ENCODE measurements at regions not wholly inside any gene's neighbourhood (a gene's known extent, or its start where the extent isn't known, plus 50 kb on each side); places are given as distances from the start of the nearest gene placed in this dataset.

DNA sequence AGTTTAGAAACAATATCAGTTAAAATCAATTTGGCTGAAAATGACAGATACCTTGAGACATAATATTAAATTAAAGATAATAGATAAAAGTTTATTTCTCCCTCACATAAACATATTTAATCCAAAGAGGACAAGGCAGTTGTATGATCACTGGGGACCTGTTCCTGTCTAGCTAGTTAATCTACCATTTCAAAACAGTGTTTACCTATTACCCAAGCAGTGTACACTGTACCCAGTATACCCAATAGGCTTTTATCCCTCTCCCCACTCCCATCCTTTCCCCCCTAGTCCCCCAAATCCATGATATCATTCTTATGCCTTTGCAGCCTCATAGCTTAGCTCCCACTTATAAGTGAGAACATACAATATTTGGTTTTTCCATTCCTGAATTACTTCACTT is 229.7 kb upstream of the LARGE1 start:
- DNase-seq (ENCODE audit: low read depth, low spot score), result no peak

- no peak for DNase-seq (ENCODE audit: low read depth, low spot score)
These were observed 239.2 kb upstream of the LARGE1 start for GRCh38 chr22:34159491-34159890.

GRCh38 chr22:34160141-34160783 is 240.0 kb upstream of the LARGE1 start:
- DNase-seq (ENCODE audit: low read depth, low spot score), result peak; percentile 30

DNA sequence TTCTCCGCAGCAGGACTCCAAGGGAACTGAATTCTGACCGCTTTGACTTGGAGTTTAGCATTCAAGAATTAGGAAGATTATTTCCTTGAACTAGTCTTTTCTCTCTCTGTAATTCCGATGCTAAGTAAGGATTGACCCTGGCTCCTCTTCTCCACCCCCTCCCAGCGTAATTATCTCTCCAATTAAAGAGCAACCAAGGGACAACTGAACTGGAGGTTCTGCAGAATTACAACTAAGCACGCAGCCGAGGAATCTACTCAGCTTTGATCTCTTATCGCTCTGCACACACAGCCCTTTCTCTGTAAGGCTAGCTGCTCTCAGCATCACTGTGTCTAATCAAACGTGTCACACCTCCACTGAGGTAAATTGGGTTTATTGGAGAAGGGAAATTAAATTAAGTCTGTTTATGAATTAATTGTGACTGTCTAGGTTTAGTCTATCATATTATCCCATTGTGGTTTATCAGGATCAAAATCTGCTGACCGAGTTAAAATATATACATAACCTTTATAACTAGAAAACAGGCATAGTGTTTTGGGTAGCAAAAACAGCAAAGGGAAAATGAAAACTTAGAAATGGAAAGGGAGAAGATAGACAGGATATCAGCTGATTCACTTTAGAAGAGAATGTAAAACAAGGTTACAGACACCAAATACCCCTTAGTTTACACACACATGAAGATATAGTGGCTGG is 241.3 kb upstream of the LARGE1 start:
- no peak for DNase-seq (ENCODE audit: low read depth, low spot score)

DNA sequence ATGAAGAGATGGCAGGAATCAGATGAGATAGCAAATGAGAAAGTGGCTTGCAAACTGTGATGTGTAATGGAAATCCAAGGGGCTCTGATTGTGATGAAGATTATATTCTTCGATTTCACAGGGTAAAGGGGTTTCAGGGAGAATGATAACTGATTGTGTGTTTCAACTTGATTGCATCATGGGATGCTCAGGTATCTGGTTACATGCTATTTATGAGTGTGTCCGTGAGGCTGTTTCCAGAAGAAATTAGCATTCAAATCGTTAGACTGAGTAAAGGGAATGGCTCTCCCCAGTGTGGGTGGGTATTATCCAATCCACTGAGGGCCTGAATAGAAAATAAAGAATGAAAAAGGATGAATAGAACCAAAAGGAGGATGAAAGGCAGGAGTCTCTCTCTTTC is 278.7 kb upstream of the LARGE1 start:
- no peak for DNase-seq (ENCODE audit: low read depth, low spot score)

DNA sequence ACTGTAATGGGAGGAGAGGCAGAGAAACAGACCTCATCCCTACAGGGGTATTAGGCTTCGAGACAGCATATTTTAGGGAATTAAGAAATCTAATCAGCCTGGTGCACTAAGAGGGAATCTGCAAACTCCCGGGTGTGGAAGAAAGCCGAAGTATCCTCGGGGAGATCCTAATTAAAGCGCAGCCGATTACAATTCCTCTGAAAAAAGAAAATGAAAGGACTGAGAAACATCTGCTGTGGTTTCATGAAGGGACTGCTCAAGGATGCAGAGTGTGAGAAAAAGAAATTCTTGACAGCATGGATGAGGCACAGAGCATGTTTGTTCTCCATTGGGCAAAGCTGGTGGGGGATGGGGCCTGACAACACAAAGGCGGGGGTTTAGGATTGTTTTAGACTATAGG is 290.0 kb upstream of the LARGE1 start:
- no peak for DNase-seq (ENCODE audit: low read depth, low spot score)

- DNase-seq (ENCODE audit: low read depth, low spot score), result no peak
These were observed 294.1 kb upstream of the LARGE1 start for GRCh38 chr22:34214372-34214771.

- no peak for DNase-seq (ENCODE audit: low read depth, low spot score)
These were observed 305.0 kb upstream of the LARGE1 start for GRCh38 chr22:34225278-34225677.

DNA sequence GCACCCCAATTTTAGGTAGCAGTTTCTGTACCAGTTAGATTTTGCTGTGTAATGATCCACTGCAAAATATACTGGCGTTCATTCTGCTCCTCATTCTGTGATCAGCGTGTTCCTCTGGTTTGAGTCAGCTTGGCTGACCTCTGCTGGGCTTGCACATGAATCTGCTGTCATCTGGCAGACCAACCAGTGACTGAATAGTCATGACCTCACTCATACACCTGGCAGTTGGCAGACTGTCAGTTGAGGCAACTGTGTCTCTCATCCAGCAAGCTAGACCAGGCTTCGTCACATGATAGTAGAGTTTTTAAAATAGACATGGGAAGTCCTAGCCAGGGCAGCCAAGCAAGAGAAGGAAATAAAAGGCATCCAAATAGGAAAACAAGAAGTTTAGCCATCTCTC is 316.3 kb upstream of the LARGE1 start:
- no peak for DNase-seq (ENCODE audit: low read depth, low spot score)

- DNase-seq (ENCODE audit: low read depth, low spot score), result no peak
These were observed 319.1 kb upstream of the LARGE1 start for GRCh38 chr22:34239421-34239820.

- peak; percentile 23 for DNase-seq (ENCODE audit: low read depth, low spot score)
These were observed 322.7 kb upstream of the LARGE1 start for GRCh38 chr22:34243023-34243422.

DNA sequence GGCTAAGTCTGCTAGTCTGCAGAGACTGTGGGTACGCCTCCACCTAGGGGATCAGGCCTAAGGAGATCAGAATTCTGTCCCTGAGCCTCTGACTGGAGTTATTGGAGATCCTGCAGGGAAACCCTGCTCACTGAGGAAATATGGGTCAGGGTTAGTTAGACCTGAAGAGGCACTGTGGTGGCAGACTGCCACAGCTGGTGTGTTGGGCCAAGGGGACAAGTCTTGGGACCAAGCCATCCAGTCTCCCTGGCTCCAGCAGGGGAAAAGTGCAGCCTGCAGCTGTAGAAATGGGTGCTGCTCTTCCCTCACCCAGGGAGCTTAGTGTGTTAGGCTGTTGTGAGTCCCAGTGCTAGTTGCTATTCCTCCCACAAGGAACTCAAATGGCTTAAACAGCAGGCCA is 334.8 kb upstream of the LARGE1 start:
- no peak for DNase-seq (ENCODE audit: low read depth, low spot score)

DNA sequence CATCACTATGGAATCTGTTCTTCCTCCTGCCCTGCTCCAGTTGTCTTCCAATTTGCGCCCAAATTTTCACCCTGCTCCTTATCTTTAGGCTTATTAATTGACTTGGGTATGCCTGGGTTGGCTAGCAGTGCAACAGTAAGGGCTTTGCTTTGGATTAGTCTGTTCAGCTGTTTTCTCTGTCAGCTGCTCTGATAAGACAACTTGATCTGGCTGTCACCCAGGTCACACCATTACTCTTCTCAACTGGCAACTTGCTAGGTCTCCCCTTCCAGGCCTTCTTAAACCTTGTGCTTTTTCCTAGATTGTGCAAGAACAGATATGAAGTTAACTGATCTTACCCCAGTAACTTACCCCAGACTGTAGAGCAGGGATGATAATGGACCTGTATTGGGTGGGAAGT is 357.8 kb upstream of the LARGE1 start:
- DNase-seq (ENCODE audit: low read depth, low spot score), result no peak

DNA sequence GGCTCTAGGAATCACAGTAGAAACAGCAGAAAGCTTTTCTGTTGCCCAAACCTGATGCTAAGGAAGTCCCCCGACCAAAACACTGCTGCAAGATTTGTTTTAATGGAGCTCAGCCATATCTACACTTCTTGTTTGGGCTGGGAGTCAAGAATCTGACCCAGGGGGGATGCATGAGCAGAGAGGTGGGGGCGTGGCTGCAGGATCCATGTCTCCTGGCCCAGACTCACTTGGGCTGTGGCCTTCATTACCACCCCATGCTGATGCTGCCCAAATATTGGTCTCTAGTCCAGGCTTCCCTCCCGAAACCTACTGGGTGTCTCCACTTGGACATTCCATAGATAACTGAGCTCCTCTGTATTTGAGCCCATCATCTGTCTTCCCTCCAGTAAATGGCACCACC is 361.5 kb upstream of the LARGE1 start:
- DNase-seq (ENCODE audit: low read depth, low spot score), result no peak

- DNase-seq (ENCODE audit: low read depth, low spot score), result no peak
These were observed 363.6 kb upstream of the LARGE1 start for GRCh38 chr22:34283844-34284243.

- DNase-seq (ENCODE audit: low read depth, low spot score), result no peak
These were observed 373.0 kb upstream of the LARGE1 start for GRCh38 chr22:34293324-34293723.

GRCh38 chr22:34294476-34294875 is 374.2 kb upstream of the LARGE1 start:
- no peak for DNase-seq (ENCODE audit: low read depth, low spot score)

GRCh38 chr22:34294986-34295385 is 374.7 kb upstream of the LARGE1 start:
- no peak for DNase-seq (ENCODE audit: low read depth, low spot score)

GRCh38 chr22:34296461-34296860 is 376.2 kb upstream of the LARGE1 start:
- no peak for DNase-seq (ENCODE audit: low read depth, low spot score)

GRCh38 chr22:34297536-34298120 is 377.4 kb upstream of the LARGE1 start:
- no peak for DNase-seq (ENCODE audit: low read depth, low spot score)

- no peak for DNase-seq (ENCODE audit: low read depth, low spot score)
These were observed 379.2 kb upstream of the LARGE1 start for GRCh38 chr22:34299496-34299895.

GRCh38 chr22:34301569-34301968 is 381.3 kb upstream of the LARGE1 start:
- DNase-seq (ENCODE audit: low read depth, low spot score), result no peak

- no peak for DNase-seq (ENCODE audit: low read depth, low spot score)
These were observed 383.4 kb upstream of the LARGE1 start for GRCh38 chr22:34303656-34304055.
